ENCODE measurements at regions not wholly inside any gene's neighbourhood (a gene's known extent, or its start where the extent isn't known, plus 50 kb on each side); places are given as distances from the start of the nearest gene placed in this dataset.
"Not testable (repeated sequence)": the region's sequence is repeated elsewhere in the genome, so short reads cannot be mapped to it uniquely, and the experiment has no call there.

GRCh38 chr9:62800451-62801371 lies 1610.9 kb downstream of the SPATA31A7 start:
- not testable (repeated sequence) for TF ChIP-seq CTCF, POLR2A (IDR thresholded peaks at IDR 0.05)
